HG03575 (cell line): ENCODE measurements at regions not wholly inside any gene's neighbourhood (a gene's known extent, or its start where the extent isn't known, plus 50 kb on each side); places are given as distances from the start of the nearest gene placed in this dataset.

ENCODE experiments used
- ATAC-seq: cut with Tn5 transposase; IDR thresholded peaks from one replicate; pipeline ENCODE4 v1.9.1; 2021; ENCODE audit not compliant: unreplicated experiment, insufficient number of reproducible peaks, low FRiP score; ENCODE audit errors: extremely low read depth

DNA sequence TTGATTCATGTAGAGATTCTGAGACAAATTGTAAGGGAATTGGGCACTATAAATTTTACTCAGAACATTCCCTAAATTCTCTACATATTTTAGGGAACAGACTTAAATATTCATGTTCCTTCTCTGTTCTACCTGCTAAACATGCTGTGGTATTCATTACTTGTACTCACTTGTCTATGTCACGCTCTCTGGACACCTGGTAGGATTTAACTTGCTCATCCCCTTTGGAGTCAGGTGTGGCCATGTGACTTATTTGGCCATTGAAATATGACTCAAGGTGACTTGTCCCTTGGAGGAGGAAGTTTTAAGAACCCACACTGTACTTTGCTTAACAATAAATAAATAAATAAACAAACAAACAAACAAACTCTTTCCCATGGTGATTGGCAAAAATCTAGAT is 2258.8 kb upstream of the WWC1 start:
- ATAC-seq = no peak

DNA sequence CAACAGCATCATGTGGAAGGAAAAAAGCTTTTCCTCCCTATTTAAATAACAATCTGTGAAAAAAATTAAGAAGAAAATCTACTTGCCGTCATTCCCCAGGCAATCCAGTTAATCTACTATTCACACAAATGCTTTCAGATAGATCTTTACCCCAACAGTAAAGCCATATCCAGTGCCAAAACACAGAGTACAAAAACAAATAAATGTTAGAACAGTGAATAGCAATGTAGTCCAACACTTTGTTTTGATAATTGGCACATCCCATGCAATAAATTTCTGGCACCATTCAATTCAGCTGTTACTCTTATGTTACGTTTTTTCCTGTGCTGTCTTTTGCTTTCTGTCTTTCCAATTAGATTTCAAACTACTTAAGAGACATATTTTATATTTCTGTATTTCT is 2245.5 kb upstream of the WWC1 start:
- no peak for ATAC-seq

DNA sequence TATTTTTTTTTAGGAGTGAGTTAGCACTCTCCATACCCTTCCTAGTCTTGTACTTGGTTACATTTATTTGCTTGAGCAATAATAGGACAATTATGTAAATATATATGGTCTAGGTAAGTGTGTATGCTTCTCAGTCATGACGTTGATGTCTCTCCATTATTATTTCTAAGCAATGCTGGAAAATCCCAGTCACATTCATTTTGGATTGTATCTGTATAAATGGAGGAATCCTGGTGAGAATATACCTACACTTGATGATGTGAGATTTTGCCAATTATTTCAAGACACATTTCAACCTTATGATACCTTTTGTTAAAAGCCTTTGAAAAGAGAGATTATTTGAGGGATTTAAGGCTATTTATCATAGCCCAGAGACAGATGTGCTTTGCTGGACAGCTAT is 2244.5 kb upstream of the WWC1 start:
- no peak for ATAC-seq

DNA sequence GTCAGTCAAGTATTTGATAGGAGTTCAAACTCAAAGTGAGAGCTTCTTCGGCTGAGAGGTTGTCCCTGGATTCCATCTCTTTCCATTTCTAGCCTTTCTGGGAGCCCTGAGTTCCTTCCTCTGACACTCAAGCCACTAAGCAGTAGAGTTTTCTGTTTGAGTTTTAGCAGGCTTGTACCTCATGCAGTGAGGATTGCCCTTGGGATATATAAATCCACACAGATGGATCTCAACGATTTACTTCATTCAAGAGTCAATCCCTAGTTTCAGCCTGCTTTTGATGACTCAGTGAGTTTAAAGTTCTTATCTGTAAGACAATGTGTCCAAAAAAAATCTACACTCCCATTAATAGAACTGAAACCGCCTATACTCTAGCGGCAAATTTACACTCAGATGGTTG is 2240.9 kb upstream of the WWC1 start:
- ATAC-seq = no peak

DNA sequence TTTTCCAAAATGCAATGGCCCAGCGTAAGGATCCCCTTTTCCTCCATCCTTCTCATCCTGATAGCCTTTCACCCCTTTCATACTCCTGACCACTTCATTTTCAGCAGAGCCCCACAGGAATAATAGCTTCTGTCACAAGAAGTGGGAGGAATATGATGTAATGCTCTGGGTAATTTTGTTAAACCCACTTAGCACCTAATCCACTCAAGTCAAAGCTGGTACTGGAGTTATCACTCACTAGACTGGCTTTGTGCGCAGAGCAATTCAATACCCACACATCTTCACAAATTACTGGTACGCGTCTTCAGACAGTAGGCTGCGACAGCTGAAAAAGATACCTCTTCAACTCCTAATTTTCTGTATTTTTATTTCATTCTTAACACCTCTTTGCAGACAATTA is 2232.8 kb upstream of the WWC1 start:
- no peak for ATAC-seq

- no peak for ATAC-seq
These were observed 2229.4 kb upstream of the WWC1 start for GRCh38 chr5:166062094-166062493.

GRCh38 chr5:166062719-166063118 is 2228.7 kb upstream of the WWC1 start:
- ATAC-seq = no peak

GRCh38 chr5:166063261-166063660 is 2228.2 kb upstream of the WWC1 start:
- ATAC-seq = no peak

DNA sequence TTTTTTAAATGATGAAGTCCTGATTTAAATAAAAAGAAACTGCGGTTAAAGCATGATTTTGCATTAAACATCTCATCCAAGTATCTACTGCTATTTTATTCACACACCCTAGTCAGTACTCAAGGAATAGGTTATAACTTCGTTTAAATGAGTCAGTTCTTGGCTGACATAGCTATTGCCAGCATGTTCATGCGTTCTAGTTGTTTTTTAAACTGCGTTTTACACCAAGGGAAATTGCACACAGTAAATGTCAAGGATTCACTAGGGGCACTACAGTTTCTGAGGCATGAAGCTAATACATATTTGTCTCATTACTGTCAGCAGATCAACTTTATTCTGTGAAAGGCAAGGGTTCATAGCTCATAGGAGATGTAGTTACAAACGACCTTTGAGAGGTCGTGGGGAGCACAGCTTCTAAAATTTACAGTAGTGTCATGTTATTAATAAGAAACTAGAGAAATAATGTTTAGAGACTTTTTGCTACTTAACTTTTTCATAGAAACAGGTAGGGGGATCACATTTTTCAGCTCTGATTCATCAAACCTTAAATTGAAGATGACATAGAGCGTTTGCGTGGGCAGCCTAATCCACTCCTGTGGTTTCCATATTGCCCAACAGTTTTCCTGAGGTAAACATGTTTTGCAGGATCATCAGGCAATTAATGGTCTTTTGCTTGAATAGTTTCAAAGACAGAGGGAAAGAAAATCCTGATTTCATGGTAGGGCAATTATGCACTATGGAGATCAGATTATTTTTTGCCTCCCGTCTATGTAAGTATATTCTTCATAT is 2222.7 kb upstream of the WWC1 start:
- no peak for ATAC-seq

- ATAC-seq = no peak
These were observed 2217.4 kb upstream of the WWC1 start for GRCh38 chr5:166073901-166074581.

- no peak for ATAC-seq
These were observed 2216.6 kb upstream of the WWC1 start for GRCh38 chr5:166074582-166075481.

DNA sequence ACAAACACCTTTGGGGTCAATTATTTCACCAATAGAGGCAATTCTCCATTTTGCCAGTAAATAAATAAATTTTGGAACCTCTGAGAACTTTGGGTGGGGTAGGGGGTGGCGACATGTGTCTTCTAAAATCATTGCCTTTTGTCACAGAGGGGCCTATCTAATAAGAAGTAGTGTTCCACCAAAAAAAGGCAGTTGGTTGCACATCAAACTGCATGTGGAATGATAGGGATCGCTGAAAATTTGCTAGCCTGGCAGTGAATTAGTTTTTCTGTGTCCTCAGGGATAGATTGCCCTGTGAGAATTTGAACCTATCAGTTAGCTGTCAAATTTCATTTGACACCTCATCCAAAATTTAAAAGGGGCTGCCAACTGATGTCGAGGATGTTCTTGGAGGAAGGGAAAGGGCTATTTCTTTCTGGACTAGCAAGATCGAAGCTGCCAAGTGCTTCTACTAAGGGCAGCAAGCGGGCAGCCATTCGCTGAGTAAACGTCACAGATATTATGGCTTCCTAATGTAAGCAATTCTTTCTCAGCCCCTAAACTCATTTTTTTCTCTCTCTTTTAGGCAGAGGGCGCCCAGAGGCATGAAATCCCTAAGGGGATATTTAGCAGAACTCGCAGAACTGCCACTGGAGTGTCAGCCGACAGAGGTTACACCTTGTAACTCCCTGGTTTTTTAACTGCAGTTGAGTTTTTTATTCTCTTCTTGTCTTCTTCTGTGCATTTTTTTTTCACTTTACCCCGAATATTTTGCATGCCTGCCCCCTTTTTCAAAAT is 2208.1 kb upstream of the WWC1 start:
- ATAC-seq = no peak

GRCh38 chr5:166086568-166086967 is 2204.9 kb upstream of the WWC1 start:
- no peak for ATAC-seq

- no peak for ATAC-seq
These were observed 2202.9 kb upstream of the WWC1 start for GRCh38 chr5:166088389-166089039.

GRCh38 chr5:166091931-166092330 is 2199.5 kb upstream of the WWC1 start:
- ATAC-seq = no peak

GRCh38 chr5:166093312-166093711 is 2198.1 kb upstream of the WWC1 start:
- ATAC-seq = no peak

- no peak for ATAC-seq
These were observed 2188.5 kb upstream of the WWC1 start for GRCh38 chr5:166102947-166103346.

DNA sequence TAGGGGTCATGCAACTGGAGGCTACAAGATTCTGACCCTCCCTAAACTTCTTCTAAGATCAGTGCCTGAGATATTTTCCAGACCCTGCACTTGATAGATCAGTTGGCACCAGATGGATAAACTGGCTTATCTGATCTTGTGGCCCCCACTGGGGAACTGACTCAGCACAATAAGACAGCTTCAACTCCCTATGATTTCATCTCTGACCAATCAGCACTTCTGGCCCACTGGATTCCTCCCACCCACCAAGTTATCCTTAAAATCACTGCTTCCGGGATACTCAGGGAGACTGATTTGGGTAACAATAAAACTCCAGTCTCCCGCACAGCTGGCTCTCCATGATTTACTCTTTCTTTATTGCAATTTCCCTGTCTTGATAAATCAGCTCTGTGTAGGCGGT is 2180.4 kb upstream of the WWC1 start:
- ATAC-seq = no peak
